IPS DF 6.9 (cell line): ENCODE measurements at regions not wholly inside any gene's neighbourhood (a gene's known extent, or its start where the extent isn't known, plus 50 kb on each side); places are given as distances from the start of the nearest gene placed in this dataset.

Experiments
- DNase-seq: peaks from one replicate; pipeline ENCODE4 v3.0.0-alpha.2; 2013; ENCODE audit warnings: low read depth, low spot score
- H3K27ac ChIP-seq: one replicate; pipeline ENCODE4 v1.5.1; 2013; ENCODE audit warnings: low read length, control low read depth
- H3K27me3 ChIP-seq: 2 replicates; pipeline ENCODE4 v1.6.1; 2013; ENCODE audit warnings: mild to moderate bottlenecking, low read length; ENCODE audit not compliant: control insufficient read depth, insufficient read depth
- H3K36me3 ChIP-seq: 2 replicates; pipeline ENCODE4 v1.6.1; 2013; ENCODE audit warnings: low read length; ENCODE audit not compliant: control insufficient read depth, insufficient read depth
- H3K4me1 ChIP-seq: 2 replicates; pipeline ENCODE4 v1.6.1; 2013; ENCODE audit warnings: low read length; ENCODE audit not compliant: control insufficient read depth, insufficient read depth
- H3K4me3 ChIP-seq: 2 replicates; pipeline ENCODE4 v1.5.1; 2013; ENCODE audit warnings: mild to moderate bottlenecking, low read length
- H3K9me3 ChIP-seq: 2 replicates; pipeline ENCODE4 v1.6.1; 2013; ENCODE audit warnings: low read length, inconsistent platforms; ENCODE audit not compliant: control insufficient read depth, insufficient read depth
- WGBS: extraction: QIAGEN DNeasy Blood & Tissue Kit; methylation state at CpG from one replicate; pipeline ENCODE4 v1.1.7; 2013; ENCODE audit warnings: mixed read lengths, missing lambda C conversion rate; ENCODE audit not compliant: insufficient read length, insufficient coverage; 5-methylcytosine and 5-hydroxymethylcytosine counted together

- no CpG with 5 or more reads among the region's 2 CpGs for WGBS
- no peaks in the 10 kb centered on the region for H3K27me3 ChIP-seq
- no peak for DNase-seq
- H3K9me3 ChIP-seq, result no peaks in the 10 kb centered on the region
- no peak overlapping the region for H3K27ac ChIP-seq
- no peak overlapping the region for H3K4me3 ChIP-seq
- no peaks in the 10 kb centered on the region for H3K36me3 ChIP-seq
- no peaks in the 10 kb centered on the region for H3K4me1 ChIP-seq
Measured at GRCh38 chr5:117863586-117864296, 1124.6 kb downstream of the DTWD2 start.

DNA sequence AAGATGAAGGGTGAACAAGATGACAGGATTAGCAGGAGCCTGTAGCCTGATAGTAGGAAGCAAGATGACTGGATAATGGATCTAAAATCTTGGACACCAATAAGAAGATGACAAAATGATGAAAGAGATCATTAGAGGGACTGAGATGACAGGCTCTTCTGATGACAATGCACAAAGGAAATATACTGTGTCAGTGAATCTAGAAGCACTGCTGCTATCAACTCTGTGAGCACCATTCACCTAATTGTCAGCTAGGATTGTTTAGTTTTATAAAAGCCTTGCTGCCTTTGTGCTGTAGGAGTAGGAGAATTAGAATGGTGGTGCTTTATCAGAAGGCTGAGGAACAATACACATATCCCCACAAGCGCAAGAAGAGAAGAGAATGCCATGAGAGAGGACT is 1127.8 kb downstream of the DTWD2 start:
- no CpG with 5 or more reads among the region's 1 CpG for WGBS
- DNase-seq, result no peak
- H3K27ac ChIP-seq, result no peak overlapping the region

GRCh38 chr5:117859176-117859575 is 1129.2 kb downstream of the DTWD2 start:
- Histone ChIP-seq H3K27ac (no peak overlapping the region), H3K36me3 (no peaks in the 10 kb centered on the region), H3K27me3 (no peaks in the 10 kb centered on the region), H3K4me1 (no peaks in the 10 kb centered on the region), H3K4me3 (no peak overlapping the region), H3K9me3 (no peaks in the 10 kb centered on the region)
- WGBS, result no CpG with 5 or more reads among the region's 1 CpG
- DNase-seq, result no peak

More for the DNA sequence above, 1127.8 kb downstream of the DTWD2 start:
- Histone ChIP-seq H3K4me3 (no peak overlapping the region), H3K9me3 (no peaks in the 10 kb centered on the region), H3K27me3 (no peaks in the 10 kb centered on the region), H3K4me1 (no peaks in the 10 kb centered on the region), H3K36me3 (no peaks in the 10 kb centered on the region)

GRCh38 chr5:117856713-117857112 is 1131.6 kb downstream of the DTWD2 start:
- no peaks in the 10 kb centered on the region for H3K27me3 ChIP-seq
- H3K36me3 ChIP-seq, result no peaks in the 10 kb centered on the region
- no peak overlapping the region for H3K4me3 ChIP-seq
- no CpG with 5 or more reads among the region's 4 CpGs for WGBS
- H3K9me3 ChIP-seq, result no peaks in the 10 kb centered on the region
- H3K27ac ChIP-seq, result no peak overlapping the region
- H3K4me1 ChIP-seq, result no peaks in the 10 kb centered on the region
- DNase-seq, result no peak

DNA sequence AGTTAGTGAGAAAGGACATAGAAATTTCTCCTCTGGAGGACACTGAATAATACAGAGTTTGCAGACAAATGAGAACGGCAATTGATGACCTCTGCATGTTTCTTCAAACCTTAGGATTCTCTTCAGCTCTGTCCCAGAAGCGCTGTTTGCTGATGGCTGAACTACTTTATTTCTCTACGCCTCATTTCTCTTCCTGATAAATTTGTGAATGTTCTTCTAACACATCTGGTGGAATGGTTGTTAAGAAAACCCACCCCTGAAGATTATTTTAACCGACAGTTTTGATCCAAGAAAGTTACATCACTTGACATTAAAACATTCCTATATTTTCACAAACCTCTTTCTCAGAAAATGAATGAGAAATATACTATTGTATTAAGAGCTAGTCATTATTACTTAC is 1150.6 kb downstream of the DTWD2 start:
- H3K4me1 ChIP-seq, result no peaks in the 10 kb centered on the region
- WGBS, result no CpG with 5 or more reads among the region's 4 CpGs
- H3K27me3 ChIP-seq, result no peaks in the 10 kb centered on the region
- H3K4me3 ChIP-seq, result no peak overlapping the region
- no peak for DNase-seq
- H3K36me3 ChIP-seq, result no peaks in the 10 kb centered on the region
- H3K9me3 ChIP-seq, result no peaks in the 10 kb centered on the region
- H3K27ac ChIP-seq, result no peak overlapping the region

DNA sequence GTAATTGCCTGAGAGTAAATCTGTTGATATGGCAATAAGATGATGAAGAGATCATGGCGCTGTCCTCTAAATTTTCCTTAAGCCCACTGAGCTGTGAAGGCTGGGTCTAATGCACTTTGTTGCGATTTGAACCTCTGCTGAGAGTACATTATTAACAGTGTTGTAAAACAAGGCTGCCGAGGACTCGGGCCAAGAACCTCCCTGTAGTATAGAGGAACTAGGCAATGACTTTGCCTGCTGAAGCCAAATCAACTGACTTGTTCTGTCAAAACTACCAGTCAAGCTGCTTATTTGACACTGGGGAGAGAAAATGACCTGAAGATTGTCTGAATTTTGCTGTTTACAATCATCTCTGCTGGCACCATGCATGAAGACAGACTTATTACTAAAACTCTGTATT is 1154.7 kb downstream of the DTWD2 start:
- Histone ChIP-seq H3K27ac (no peak overlapping the region), H3K4me3 (no peak overlapping the region), H3K27me3 (no peaks in the 10 kb centered on the region), H3K36me3 (no peaks in the 10 kb centered on the region), H3K4me1 (no peaks in the 10 kb centered on the region), H3K9me3 (no peaks in the 10 kb centered on the region)
- DNase-seq, result no peak
- no CpG with 5 or more reads among the region's 4 CpGs for WGBS

DNA sequence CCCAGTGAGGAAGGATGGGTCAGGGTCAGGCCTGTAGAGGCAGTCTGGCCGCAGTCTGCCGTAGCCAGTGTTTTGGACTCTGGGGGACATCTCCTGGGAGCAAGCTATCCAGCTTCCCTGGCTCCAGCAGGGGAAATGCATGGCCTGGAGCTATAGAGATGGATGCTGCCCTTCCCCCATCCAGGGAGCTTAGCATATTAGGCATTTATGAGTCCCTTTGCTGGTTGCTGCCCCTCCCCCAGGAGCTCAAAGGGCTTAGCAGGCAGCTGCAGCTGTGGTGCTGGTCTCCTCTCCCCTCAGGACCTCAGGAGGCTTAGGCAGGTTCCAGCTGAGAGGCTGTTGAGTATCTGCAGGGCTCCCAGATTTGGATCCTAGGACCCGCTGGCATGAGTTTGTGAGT is 1158.7 kb downstream of the DTWD2 start:
- H3K36me3 ChIP-seq, result no peaks in the 10 kb centered on the region
- no peaks in the 10 kb centered on the region for H3K27me3 ChIP-seq
- H3K27ac ChIP-seq, result no peak overlapping the region
- no peaks in the 10 kb centered on the region for H3K9me3 ChIP-seq
- no CpG with 5 or more reads among the region's 3 CpGs for WGBS
- no peak overlapping the region for H3K4me3 ChIP-seq
- no peaks in the 10 kb centered on the region for H3K4me1 ChIP-seq
- DNase-seq, result no peak

- Histone ChIP-seq H3K9me3 (no peaks in the 10 kb centered on the region), H3K4me3 (no peak overlapping the region), H3K36me3 (no peaks in the 10 kb centered on the region), H3K27me3 (no peaks in the 10 kb centered on the region), H3K27ac (no peak overlapping the region), H3K4me1 (no peaks in the 10 kb centered on the region)
- WGBS, result no CpG with 5 or more reads among the region's 2 CpGs
- DNase-seq, result no peak
Measured at GRCh38 chr5:117813850-117814249, 1174.5 kb downstream of the DTWD2 start.

GRCh38 chr5:117812861-117813260 is 1175.5 kb downstream of the DTWD2 start:
- H3K36me3 ChIP-seq, result no peaks in the 10 kb centered on the region
- no peak overlapping the region for H3K27ac ChIP-seq
- no peaks in the 10 kb centered on the region for H3K27me3 ChIP-seq
- H3K4me3 ChIP-seq, result no peak overlapping the region
- no peak for DNase-seq
- no CpG with 5 or more reads among the region's 1 CpG for WGBS
- no peaks in the 10 kb centered on the region for H3K4me1 ChIP-seq
- no peaks in the 10 kb centered on the region for H3K9me3 ChIP-seq

GRCh38 chr5:117809251-117809650 is 1179.1 kb downstream of the DTWD2 start:
- Histone ChIP-seq H3K27me3 (no peaks in the 10 kb centered on the region), H3K27ac (no peak overlapping the region), H3K4me1 (no peaks in the 10 kb centered on the region), H3K4me3 (no peak overlapping the region), H3K36me3 (no peaks in the 10 kb centered on the region), H3K9me3 (no peaks in the 10 kb centered on the region)
- no CpG with 5 or more reads among the region's 4 CpGs for WGBS
- DNase-seq, result no peak

DNA sequence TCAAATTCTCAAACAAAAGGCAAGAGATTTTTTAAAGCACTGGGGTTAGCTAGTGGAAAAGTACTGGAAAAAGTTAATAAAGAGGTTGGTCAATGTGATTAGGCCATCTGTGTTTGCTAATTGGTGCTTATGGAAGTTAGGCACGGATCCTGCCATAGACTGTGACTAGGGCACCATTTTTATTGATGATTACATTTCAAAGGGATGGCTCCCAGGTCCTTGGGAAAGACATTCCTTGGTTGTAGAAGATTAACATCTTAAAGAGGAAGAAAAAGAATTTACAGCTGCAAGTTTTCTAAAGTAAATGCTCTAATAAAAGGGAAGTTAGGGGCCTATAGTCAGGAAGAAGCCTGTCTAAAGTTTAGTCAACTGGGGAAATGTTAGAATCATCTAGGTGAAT is 1183.3 kb downstream of the DTWD2 start:
- Histone ChIP-seq H3K36me3 (no peaks in the 10 kb centered on the region), H3K27ac (no peak overlapping the region), H3K9me3 (no peaks in the 10 kb centered on the region), H3K4me3 (no peak overlapping the region), H3K27me3 (no peaks in the 10 kb centered on the region), H3K4me1 (no peaks in the 10 kb centered on the region)
- no peak for DNase-seq
- WGBS, result no CpG with 5 or more reads among the region's 1 CpG
